ENCODE measurements at regions not wholly inside any gene's neighbourhood (a gene's known extent, or its start where the extent isn't known, plus 50 kb on each side); places are given as distances from the start of the nearest gene placed in this dataset.

DNA sequence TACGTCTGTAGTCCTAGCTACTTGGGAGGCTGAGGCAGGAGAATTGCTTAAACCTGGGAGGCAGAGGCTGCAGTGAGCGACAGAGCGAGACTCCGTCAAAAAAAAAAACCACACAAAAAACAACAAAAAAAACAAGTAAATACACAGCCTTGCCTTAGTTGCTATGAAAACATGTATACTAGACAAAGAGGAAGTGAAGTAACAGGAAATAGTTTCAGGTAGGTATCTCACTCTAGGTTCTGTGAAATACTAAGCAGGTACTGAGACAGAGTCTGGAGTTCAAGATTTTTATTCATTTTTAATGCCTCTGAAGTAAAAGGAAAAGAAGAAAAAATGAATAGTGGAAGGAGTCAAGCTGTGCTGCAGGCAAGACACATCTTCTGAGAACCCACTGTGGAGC is 687.9 kb upstream of the RGMB start:
- no peak for FAIRE-seq
- CTCF ChIA-PET (ENCODE audit: partially characterized antibody) = interaction anchor here (0.6 kb wide), 1 partner anchor 115 kb away, joined by 3 read pairs; no protein-coding TSS in a partner anchor
- no peak overlapping the region for H2BK15ac ChIP-seq (ENCODE audit: low read length)
- no peak overlapping the region for H3K56ac ChIP-seq (replicated peaks; ENCODE audit: insufficient read length, low read depth, low read length)
- H2AK5ac ChIP-seq (ENCODE audit: low read depth, low read length) = no peak overlapping the region
- no peak overlapping the region for H2BK5ac ChIP-seq (ENCODE audit: low read depth, low read length)
- H3K23ac ChIP-seq (ENCODE audit: insufficient read length) = no peak overlapping the region
- no peak overlapping the region for H4K8ac ChIP-seq (ENCODE audit: extremely low read depth, insufficient read depth, low read length)
- H3K4me3 ChIP-seq (ENCODE audit: extremely low read depth in 1 of 4, insufficient read depth in 2 of 4, low read depth in 3 of 4, low read length in 4 of 4) = no peak overlapping the region
- no peaks in the 10 kb centered on the region for H3K79me2 ChIP-seq (ENCODE audit: control insufficient read depth in 1 of 2, insufficient read depth in 2 of 2, low read length in 2 of 2)
- H3K4ac ChIP-seq (replicated peaks; ENCODE audit: insufficient read length, low read depth, low read length) = no peak overlapping the region
- H3K4me2 ChIP-seq (ENCODE audit: insufficient read depth in 1 of 2, low read depth in 2 of 2, low read length in 2 of 2) = no peak overlapping the region
- no peak overlapping the region for H2AFZ ChIP-seq (ENCODE audit: low read length)
- H2BK12ac ChIP-seq (ENCODE audit: low read depth, low read length) = no peak overlapping the region
- H3K4me1 ChIP-seq (replicated peaks in 1 of 4; ENCODE audit: control insufficient read depth in 3 of 4, insufficient read depth in 4 of 4, low read length in 3 of 4) = no peaks in the 10 kb centered on the region
- no peaks in the 10 kb centered on the region for H3K79me1 ChIP-seq (ENCODE audit: low read depth, low read length)
- no peak overlapping the region for H2BK20ac ChIP-seq (ENCODE audit: low read length)
- no peaks in the 10 kb centered on the region for H3K9me3 ChIP-seq (ENCODE audit: insufficient read depth in 2 of 2, low read depth in 1 of 2, low read length in 1 of 2)
- H3K14ac ChIP-seq (ENCODE audit: insufficient read length) = no peak overlapping the region
- no peaks in the 10 kb centered on the region for H3K23me2 ChIP-seq (ENCODE audit: low read depth, low read length)
- no peaks in the 10 kb centered on the region for H3K36me3 ChIP-seq (ENCODE audit: control insufficient read depth in 2 of 4, insufficient read depth in 4 of 4, low read length in 3 of 4)
- H3K27ac ChIP-seq (ENCODE audit: low read depth, low read length) = no peak overlapping the region
- no peak overlapping the region for H3K18ac ChIP-seq (ENCODE audit: extremely low read depth, low read length)
- no peaks in the 10 kb centered on the region for H4K20me1 ChIP-seq (replicated peaks in 1 of 2; ENCODE audit: control insufficient read depth in 1 of 2, insufficient read depth in 2 of 2, low read length in 2 of 2)
- no peak for DNase-seq (ENCODE audit: low read depth in 1 of 2, low spot score in 2 of 2)
- H3K9ac ChIP-seq (replicated peaks in 1 of 4; ENCODE audit: extremely low read depth in 1 of 4, low read depth in 3 of 4, low read length in 3 of 4) = no peak overlapping the region
- no peak overlapping the region for H4K91ac ChIP-seq (replicated peaks; ENCODE audit: insufficient read length, low read length)
- H4K5ac ChIP-seq (ENCODE audit: insufficient read length, low read depth, low read length) = no peak overlapping the region
- no peak for TF ChIP-seq SAP30 (IDR thresholded peaks at IDR 0.05; ENCODE audit: insufficient read depth, insufficient replicate concordance, low read length)
- TF ChIP-seq, protein P1, sequence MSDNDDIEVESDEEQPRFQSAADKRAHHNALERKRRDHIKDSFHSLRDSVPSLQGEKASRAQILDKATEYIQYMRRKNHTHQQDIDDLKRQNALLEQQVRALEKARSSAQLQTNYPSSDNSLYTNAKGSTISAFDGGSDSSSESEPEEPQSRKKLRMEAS (IDR thresholded peaks at IDR 0.05) = no peak
- TF ChIP-seq SIX5 (IDR thresholded peaks at IDR 0.05; ENCODE audit: low read depth, low read length) = no peak
- TF ChIP-seq, protein P2, sequence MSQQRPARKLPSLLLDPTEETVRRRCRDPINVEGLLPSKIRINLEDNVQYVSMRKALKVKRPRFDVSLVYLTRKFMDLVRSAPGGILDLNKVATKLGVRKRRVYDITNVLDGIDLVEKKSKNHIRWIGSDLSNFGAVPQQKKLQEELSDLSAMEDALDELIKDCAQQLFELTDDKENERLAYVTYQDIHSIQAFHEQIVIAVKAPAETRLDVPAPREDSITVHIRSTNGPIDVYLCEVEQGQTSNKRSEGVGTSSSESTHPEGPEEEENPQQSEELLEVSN (IDR thresholded peaks at IDR 0.05) = no peak
- TF ChIP-seq, protein P3, sequence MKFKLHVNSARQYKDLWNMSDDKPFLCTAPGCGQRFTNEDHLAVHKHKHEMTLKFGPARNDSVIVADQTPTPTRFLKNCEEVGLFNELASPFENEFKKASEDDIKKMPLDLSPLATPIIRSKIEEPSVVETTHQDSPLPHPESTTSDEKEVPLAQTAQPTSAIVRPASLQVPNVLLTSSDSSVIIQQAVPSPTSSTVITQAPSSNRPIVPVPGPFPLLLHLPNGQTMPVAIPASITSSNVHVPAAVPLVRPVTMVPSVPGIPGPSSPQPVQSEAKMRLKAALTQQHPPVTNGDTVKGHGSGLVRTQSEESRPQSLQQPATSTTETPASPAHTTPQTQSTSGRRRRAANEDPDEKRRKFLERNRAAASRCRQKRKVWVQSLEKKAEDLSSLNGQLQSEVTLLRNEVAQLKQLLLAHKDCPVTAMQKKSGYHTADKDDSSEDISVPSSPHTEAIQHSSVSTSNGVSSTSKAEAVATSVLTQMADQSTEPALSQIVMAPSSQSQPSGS (IDR thresholded peaks at IDR 0.05; ENCODE audit: low read length) = no peak
- TF ChIP-seq RXRA (IDR thresholded peaks at IDR 0.05; ENCODE audit: insufficient read depth, low read depth, low read length) = no peak
- no peak for TF ChIP-seq SIRT6 (IDR thresholded peaks at IDR 0.05; ENCODE audit: low read length)
- 70% methylated on average over 3 of the region's 4 CpGs; no CpG with 5 or more reads in 1 of the 2 experiments for WGBS, 2 experiments (ENCODE audit: extremely low coverage in 1 of 2, insufficient coverage in 1 of 2, insufficient read length in 1 of 2, insufficient replicate concordance in 2 of 2, low coverage in 1 of 2, low lambda C conversion rate in 2 of 2, missing lambda C conversion rate in 1 of 2)
- POLR2A ChIA-PET (ENCODE audit: partially characterized antibody) = no interaction called here
- H3K27me3 ChIP-seq (replicated peaks in 1 of 4; ENCODE audit: control insufficient read depth in 3 of 4, extremely low read depth in 1 of 4, insufficient read depth in 3 of 4, low read length in 3 of 4) = no peaks in the 10 kb centered on the region
- no peak overlapping the region for H2BK120ac ChIP-seq (replicated peaks; ENCODE audit: low read depth, low read length)

Data from H1 (cell line).